ENCODE measurements at regions not wholly inside any gene's neighbourhood (a gene's known extent, or its start where the extent isn't known, plus 50 kb on each side); places are given as distances from the start of the nearest gene placed in this dataset.

GRCh38 chr6:170107606-170108222 is 183.2 kb downstream of the DLL1 start:
- no peak for TF ChIP-seq PAX5 (IDR thresholded peaks at IDR 0.05; ENCODE audit: insufficient read depth, low read length, severe bottlenecking)
- TF ChIP-seq POU2F2 (IDR thresholded peaks at IDR 0.05; ENCODE audit: low read depth, low read length): no peak
- TF ChIP-seq SPI1 (IDR thresholded peaks at IDR 0.05; ENCODE audit: low read depth, low read length): no peak
- no peak for TF ChIP-seq POLR2AphosphoS5 (IDR thresholded peaks at IDR 0.05; ENCODE audit: low read depth, low read length)
- no peak for TF ChIP-seq POLR2A (IDR thresholded peaks at IDR 0.05; ENCODE audit: low read depth, low read length)
- TF ChIP-seq TAF1 (IDR thresholded peaks at IDR 0.05; ENCODE audit: low read depth, low read length): no peak
- FAIRE-seq (no peak), DNase-seq (ENCODE audit: insufficient read length, low spot score) (no peak)

DNA sequence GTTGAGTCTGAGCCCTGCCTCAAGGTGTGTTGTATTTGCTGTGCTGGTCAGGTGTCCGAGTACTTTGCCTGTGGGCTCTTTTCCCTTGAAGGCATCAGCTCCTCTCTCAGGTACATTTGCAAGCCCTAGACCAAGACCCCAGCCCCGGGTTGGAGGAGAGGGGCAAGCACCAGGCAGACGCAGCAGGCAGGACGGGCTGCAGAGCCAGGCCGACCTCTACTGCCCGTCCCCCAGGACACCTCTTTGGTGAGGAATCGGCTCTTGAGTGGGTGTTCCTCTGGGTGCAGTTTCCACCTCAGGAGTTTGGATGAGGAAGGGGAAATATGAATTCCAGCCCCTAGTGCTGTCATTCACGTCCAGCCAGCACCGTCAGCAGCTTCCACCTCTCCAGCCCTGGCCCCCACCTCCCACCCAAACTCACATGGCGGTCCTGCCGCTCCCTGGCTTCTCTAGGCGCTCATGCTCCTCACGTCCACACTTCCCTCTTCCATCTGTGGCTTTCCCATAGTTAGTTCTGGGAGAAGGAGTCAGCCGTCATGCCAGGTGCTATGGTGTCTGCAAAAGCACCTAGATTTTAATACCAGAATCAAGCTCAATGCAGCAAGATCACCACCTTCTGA is 183.9 kb downstream of the DLL1 start:
- FAIRE-seq (no peak), DNase-seq (ENCODE audit: insufficient read length, low spot score) (no peak)
- TF ChIP-seq PAX5 (IDR thresholded peaks at IDR 0.05; ENCODE audit: insufficient read depth, low read length, severe bottlenecking): no peak
- no peak for TF ChIP-seq POLR2AphosphoS5 (IDR thresholded peaks at IDR 0.05; ENCODE audit: low read depth, low read length)
- no peak for TF ChIP-seq SPI1 (IDR thresholded peaks at IDR 0.05; ENCODE audit: low read depth, low read length)
- TF ChIP-seq POU2F2 (IDR thresholded peaks at IDR 0.05; ENCODE audit: low read depth, low read length): no peak
- no peak for TF ChIP-seq TAF1 (IDR thresholded peaks at IDR 0.05; ENCODE audit: low read depth, low read length)
- no peak for TF ChIP-seq POLR2A (IDR thresholded peaks at IDR 0.05; ENCODE audit: low read depth, low read length)

- DNase-seq (ENCODE audit: insufficient read length, low spot score) (no peak), FAIRE-seq (no peak)
- TF ChIP-seq POLR2A (IDR thresholded peaks at IDR 0.05; ENCODE audit: low read depth, low read length) (no peak), PAX5 (IDR thresholded peaks at IDR 0.05; ENCODE audit: insufficient read depth, low read length, severe bottlenecking) (no peak), SPI1 (IDR thresholded peaks at IDR 0.05; ENCODE audit: low read depth, low read length) (no peak), POLR2AphosphoS5 (IDR thresholded peaks at IDR 0.05; ENCODE audit: low read depth, low read length) (no peak), POU2F2 (IDR thresholded peaks at IDR 0.05; ENCODE audit: low read depth, low read length) (no peak), TAF1 (IDR thresholded peaks at IDR 0.05; ENCODE audit: low read depth, low read length) (no peak)
Observed at GRCh38 chr6:170102582-170103481, 188.0 kb downstream of the DLL1 start.

GRCh38 chr6:170102038-170102437 is 188.8 kb downstream of the DLL1 start:
- TF ChIP-seq PAX5 (IDR thresholded peaks at IDR 0.05; ENCODE audit: insufficient read depth, low read length, severe bottlenecking) (no peak), TAF1 (IDR thresholded peaks at IDR 0.05; ENCODE audit: low read depth, low read length) (no peak), SPI1 (IDR thresholded peaks at IDR 0.05; ENCODE audit: low read depth, low read length) (no peak), POLR2A (IDR thresholded peaks at IDR 0.05; ENCODE audit: low read depth, low read length) (no peak), POU2F2 (IDR thresholded peaks at IDR 0.05; ENCODE audit: low read depth, low read length) (no peak), POLR2AphosphoS5 (IDR thresholded peaks at IDR 0.05; ENCODE audit: low read depth, low read length) (no peak)
- DNase-seq (ENCODE audit: insufficient read length, low spot score) (no peak), FAIRE-seq (no peak)

DNA sequence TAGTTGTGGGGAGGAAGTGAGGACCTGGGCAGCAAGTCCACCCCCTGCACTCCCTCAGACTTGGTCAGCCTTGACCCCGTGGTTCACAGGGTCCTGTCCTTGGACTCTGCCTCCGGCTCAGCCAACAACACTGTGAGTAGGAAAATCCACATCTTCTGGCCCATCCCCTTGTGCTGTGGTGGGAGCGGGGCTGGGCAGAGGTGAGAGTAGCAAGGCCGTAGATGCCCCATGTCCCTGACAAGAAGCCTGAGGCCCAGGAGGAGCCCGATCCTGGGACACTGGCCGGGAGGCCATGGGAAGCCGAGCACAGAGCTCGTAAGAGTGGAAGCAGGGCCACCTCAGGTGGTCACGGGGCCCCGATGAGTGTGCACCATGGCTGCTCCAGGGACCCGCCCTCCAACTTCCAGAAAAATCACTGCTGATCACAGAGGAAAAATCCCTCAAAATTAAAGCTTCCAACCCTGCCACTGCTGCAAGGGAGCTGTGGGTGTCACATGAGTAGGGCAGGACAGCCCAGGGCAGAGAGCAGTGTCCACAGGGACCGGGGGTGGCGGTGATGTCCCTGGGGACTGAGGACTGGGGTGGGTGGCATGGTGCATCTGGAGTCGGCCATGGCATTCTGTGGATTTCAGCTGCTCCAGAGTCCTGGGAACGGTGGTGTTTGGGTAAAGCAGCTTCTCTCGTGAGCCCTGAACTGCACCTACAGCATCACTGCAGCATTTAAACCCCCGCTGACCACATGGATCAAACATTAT is 189.4 kb downstream of the DLL1 start:
- no peak for DNase-seq (ENCODE audit: insufficient read length, low spot score)
- TF ChIP-seq TAF1 (IDR thresholded peaks at IDR 0.05; ENCODE audit: low read depth, low read length) (no peak), PAX5 (IDR thresholded peaks at IDR 0.05; ENCODE audit: insufficient read depth, low read length, severe bottlenecking) (no peak), POLR2AphosphoS5 (IDR thresholded peaks at IDR 0.05; ENCODE audit: low read depth, low read length) (no peak), SPI1 (IDR thresholded peaks at IDR 0.05; ENCODE audit: low read depth, low read length) (no peak), POU2F2 (IDR thresholded peaks at IDR 0.05; ENCODE audit: low read depth, low read length) (no peak), POLR2A (IDR thresholded peaks at IDR 0.05; ENCODE audit: low read depth, low read length) (no peak)
- no peak for FAIRE-seq

DNA sequence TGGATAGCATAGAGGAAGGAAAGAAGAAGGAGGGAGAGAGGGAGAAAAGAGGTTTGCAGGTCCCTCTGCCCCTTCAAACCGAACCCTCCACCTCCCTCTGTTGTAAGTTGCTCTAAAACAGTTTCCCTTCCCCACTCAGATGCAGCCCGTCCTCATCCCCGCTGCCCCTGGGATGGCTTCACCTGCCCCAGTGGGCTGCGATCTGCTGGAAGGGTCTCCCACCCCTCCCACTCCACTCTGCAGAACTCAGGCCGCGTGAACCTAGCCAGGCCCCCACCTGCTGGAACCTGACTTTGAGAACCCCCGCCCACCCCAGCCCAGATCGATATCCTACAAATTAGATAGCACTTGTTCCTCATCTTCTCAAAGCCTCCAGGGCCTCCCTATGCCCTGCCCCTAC is 190.8 kb downstream of the DLL1 start:
- FAIRE-seq (no peak), DNase-seq (ENCODE audit: insufficient read length, low spot score) (no peak)
- TF ChIP-seq POLR2AphosphoS5 (IDR thresholded peaks at IDR 0.05; ENCODE audit: low read depth, low read length) (no peak), TAF1 (IDR thresholded peaks at IDR 0.05; ENCODE audit: low read depth, low read length) (no peak), PAX5 (IDR thresholded peaks at IDR 0.05; ENCODE audit: insufficient read depth, low read length, severe bottlenecking) (no peak)

GRCh38 chr6:170099387-170099786 is 191.5 kb downstream of the DLL1 start:
- DNase-seq (ENCODE audit: insufficient read length, low spot score): no peak
- no peak for TF ChIP-seq POLR2AphosphoS5 (IDR thresholded peaks at IDR 0.05; ENCODE audit: low read depth, low read length)
- FAIRE-seq: no peak

GRCh38 chr6:170098428-170099170 is 192.3 kb downstream of the DLL1 start:
- no peak for DNase-seq (ENCODE audit: insufficient read length, low spot score)
- TF ChIP-seq PAX5 (IDR thresholded peaks at IDR 0.05; ENCODE audit: insufficient read depth, low read length, severe bottlenecking): no peak
- TF ChIP-seq TAF1 (IDR thresholded peaks at IDR 0.05; ENCODE audit: low read depth, low read length): no peak
- no peak for TF ChIP-seq POLR2AphosphoS5 (IDR thresholded peaks at IDR 0.05; ENCODE audit: low read depth, low read length)
- no peak for TF ChIP-seq POU2F2 (IDR thresholded peaks at IDR 0.05; ENCODE audit: low read depth, low read length)
- TF ChIP-seq POLR2A (IDR thresholded peaks at IDR 0.05; ENCODE audit: low read depth, low read length): no peak
- no peak for TF ChIP-seq SPI1 (IDR thresholded peaks at IDR 0.05; ENCODE audit: low read depth, low read length)
- no peak for FAIRE-seq
